GM18870 (cell line): ENCODE measurements at regions not wholly inside any gene's neighbourhood (a gene's known extent, or its start where the extent isn't known, plus 50 kb on each side); places are given as distances from the start of the nearest gene placed in this dataset.
"Not testable (repeated sequence)": the region's sequence is repeated elsewhere in the genome, so short reads cannot be mapped to it uniquely, and the experiment has no call there.

Experiments
- ATAC-seq: cut with Tn5 transposase; IDR thresholded peaks from one replicate; pipeline ENCODE4 v1.9.1; 2021; ENCODE audit warnings: moderate library complexity; ENCODE audit not compliant: unreplicated experiment

GRCh38 chr2:56768973-56769372 lies 585.2 kb downstream of the CCDC85A start:
- ATAC-seq = no peak

GRCh38 chr2:56770490-56770889 lies 586.7 kb downstream of the CCDC85A start:
- no peak for ATAC-seq

- ATAC-seq = no peak
Measured at GRCh38 chr2:56784046-56784445, 600.3 kb downstream of the CCDC85A start.

DNA sequence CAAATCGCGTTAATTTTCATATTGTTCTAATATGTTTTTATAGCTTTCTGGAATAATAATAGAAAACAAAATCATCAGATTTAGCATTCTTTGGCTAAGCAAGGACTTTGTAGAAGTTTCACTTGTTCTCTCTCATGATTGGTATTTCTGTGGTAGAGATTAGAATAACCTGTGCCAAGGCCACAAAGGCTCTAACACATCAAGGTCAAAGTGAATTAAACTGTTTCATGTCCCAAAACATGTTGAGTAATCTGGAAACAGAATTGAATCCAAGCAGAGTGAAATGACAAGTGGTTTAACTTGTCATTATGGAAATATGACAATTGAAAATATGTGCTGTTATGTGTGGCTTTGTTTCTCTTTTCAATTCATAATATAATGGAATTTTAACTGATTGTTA lies 617.4 kb downstream of the CCDC85A start:
- no peak for ATAC-seq

- no peak for ATAC-seq
Measured at GRCh38 chr2:56801770-56802169, 618.0 kb downstream of the CCDC85A start.

- ATAC-seq = no peak
Measured at GRCh38 chr2:56803596-56803995, 619.8 kb downstream of the CCDC85A start.

DNA sequence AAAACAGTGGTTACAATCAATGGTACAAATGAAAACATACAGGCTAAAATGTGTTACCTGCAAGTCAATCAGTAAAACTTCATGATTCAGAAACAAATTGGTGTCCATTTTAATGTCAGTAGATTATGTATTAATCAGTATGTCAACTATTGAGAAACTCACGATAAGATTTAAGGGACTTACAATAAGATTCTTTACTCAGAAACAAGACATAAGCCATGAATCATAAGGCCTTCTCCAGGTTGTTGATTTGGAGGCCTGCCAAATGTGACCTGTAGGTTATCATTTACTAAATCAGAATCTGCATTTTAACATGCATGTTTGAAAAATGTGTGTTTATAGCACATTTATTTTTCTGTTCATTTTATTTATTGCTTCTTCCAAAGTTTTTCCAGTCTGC lies 623.1 kb downstream of the CCDC85A start:
- no peak for ATAC-seq

DNA sequence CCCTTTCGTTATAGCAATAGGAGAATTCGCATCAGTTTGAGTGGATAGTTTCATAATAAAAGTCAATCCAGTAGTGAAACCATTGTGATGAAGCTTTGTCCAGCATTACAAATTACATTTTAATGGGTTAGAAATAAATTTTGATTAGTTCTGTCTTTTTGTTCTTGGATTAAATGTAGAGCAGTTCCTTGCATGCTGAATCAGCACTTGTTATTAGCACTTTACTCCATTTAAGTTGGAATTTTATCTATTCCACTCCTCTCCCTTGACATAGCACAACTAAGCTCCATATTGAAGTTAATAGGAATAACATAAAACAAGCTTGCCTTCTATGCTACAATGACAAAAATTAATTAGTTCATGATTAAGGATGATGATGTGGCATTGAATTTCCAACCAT lies 624.1 kb downstream of the CCDC85A start:
- no peak for ATAC-seq

DNA sequence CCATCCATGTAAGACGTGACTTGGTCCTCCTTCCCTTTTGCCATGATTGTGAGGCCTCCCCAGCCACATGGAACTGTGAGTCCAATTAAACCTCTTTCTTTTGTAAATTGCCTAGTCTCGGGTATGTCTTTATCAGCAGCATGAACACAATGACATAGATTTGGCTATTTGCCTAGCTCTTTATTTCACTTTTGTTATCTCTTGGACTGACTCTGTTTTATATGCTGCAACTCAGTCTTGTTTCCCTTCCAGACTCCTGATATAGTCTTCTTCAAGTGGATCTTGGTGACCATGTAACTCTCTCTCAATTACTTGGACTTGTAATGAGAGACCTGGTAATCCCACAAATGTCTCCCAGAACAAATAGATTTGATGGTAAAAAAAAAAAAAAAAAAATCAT lies 627.6 kb downstream of the CCDC85A start:
- no peak for ATAC-seq

DNA sequence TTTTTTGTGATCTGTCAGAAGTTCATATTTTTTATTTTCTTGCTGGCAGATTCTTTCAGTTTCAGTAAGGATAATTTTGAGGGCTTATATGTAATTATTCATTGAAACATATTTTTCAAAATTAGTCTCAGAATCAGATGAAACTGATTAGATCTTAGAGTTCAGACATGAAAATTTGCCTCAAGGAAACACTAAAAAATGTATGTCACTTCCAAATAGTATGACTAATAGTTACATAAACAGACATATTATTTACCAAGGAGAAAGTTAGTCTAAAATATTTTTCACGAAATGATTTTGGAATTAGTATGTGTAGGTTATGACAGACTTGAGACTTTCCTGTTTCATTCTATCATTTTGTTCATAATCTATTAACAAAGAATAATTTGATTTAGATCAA lies 628.6 kb downstream of the CCDC85A start:
- ATAC-seq = no peak

DNA sequence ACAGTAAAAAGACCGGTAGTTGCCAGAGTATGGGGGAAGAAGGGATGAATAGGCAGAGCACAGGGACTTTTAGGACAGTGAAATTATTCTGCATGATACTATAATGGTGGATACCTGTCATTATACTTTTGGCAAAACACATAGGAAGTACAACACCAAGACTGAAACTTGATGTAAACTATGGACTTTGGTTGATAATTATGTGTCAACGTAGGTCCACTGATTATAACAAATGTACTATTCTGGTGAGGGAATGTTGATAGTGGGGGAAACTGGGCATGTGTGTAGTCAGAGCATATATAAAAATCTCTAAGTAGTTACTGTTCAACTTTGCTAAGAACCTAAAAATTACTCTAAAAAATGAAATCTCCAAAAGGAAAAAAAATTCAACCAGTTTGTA lies 629.7 kb downstream of the CCDC85A start:
- no peak for ATAC-seq

DNA sequence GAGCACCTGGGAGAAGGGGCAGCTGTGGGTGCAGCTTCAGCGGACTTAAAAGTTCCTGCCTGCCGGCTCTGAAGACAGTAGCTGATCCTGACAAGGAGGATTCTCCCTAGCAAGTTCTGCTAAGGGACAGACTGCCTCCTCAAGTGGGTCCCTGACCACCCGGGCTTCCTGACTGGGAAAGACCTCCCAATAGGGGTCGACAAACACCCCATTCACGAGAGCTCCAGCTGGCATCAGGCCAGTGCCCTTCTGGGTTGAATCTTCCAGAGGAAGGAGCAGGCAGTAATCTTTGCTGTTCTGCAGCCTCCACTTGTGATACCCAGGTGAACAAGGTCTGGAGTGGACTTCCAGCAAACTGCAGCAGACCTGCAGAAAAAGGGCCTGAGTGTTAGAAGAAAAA lies 632.9 kb downstream of the CCDC85A start:
- ATAC-seq = no peak

- no peak for ATAC-seq
Measured at GRCh38 chr2:56831780-56832179, 648.0 kb downstream of the CCDC85A start.

DNA sequence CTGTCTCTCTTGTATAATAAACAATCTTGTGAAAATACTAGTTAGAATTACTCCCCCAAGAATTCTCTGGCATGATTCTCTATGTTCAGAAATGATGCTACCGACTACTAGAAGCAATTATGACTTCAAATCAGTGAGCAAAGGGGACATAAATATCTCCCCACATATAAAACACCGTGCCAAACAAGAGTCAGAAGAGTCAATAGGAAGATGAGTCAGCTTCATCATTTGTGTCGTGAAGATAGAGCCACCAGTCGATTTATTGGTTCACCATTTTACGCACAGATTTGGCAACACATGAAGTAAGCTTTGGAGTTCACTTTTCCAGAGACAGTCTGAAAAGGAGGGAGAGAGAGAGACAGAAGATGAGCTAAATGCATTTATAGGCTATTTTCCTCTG lies 650.9 kb downstream of the CCDC85A start:
- no peak for ATAC-seq

GRCh38 chr2:56840009-56840408 lies 656.2 kb downstream of the CCDC85A start:
- ATAC-seq = not testable (repeated sequence)

- no peak for ATAC-seq
Measured at GRCh38 chr2:56860991-56861390, 677.2 kb downstream of the CCDC85A start.

DNA sequence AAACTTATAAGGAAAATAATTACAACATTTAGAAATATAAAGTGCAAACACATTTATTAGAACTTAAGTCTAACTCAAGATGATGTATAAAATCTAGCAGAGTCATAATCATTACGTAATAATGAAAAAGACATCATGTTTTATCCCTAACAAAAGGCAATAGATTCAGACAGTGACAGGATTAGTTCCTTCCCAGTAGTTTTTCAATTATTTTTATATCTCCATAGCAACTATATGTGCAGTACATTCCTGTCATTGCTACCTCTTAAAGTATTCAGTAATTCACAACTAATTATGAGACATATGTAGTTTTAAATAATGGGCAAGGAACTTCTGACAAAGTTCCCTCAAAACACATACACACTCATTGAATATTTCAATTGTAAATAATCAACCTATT lies 687.9 kb downstream of the CCDC85A start:
- ATAC-seq = no peak

GRCh38 chr2:56874717-56875116 lies 690.9 kb downstream of the CCDC85A start:
- ATAC-seq = no peak

- ATAC-seq = no peak
Measured at GRCh38 chr2:56889738-56890137, 705.9 kb downstream of the CCDC85A start.

DNA sequence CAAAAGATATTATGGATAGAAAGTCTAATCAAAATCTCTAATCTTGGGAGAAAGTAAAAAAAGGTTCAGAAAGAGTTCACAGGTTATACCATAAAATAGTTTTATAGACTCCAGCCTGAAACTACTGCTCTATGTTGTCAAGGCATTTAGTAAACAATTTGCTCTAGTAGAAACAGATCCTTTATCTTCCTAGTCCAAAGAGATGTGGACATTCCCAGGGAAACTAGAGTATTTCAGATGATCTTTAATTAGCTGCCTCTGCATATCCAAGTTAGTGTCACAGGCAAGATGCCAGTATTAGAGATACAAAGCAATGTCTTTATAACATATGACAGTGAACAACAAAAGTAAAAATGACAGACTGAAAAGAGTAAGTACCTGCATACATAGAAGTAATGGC lies 708.6 kb downstream of the CCDC85A start:
- no peak for ATAC-seq

- ATAC-seq = no peak
Measured at GRCh38 chr2:56898986-56899385, 715.2 kb downstream of the CCDC85A start.

DNA sequence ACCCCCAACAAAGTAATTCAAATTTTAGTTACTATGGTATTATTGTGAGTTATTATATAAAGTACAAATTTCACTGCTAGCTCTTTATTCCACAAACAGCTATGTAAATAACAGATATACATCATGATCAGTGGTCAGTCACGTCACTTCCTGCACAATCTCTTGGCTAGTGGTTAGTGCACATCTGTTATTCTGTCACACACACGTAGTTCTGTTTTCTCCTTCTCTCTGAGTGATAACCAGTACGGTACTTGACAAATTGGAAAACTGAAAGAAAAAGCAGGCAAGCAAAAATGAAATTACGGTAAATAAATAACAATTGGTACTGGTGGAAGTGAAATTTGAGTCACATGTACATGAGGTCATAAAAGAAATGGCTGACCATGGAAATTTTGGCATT lies 728.7 kb downstream of the CCDC85A start:
- ATAC-seq = no peak

- no peak for ATAC-seq
Measured at GRCh38 chr2:56918790-56919189, 735.0 kb downstream of the CCDC85A start.

DNA sequence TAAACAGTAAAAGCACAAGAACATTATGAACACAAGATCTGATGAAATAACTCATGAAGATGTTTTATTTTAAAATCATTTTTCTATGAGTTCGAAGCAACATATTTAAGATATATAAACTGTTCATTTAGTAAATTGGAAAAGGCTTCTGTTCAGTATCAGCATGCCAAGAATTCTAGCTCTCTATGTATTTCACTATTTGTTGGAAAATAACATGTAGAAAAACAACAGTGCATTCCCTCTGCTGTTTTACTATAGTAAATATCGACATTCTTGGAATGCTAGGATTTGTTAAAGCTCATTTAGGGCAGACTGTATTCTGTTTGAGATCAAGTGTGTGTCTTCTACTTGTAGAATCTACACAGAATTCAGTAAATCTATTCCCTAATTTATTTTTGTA lies 750.2 kb downstream of the CCDC85A start:
- no peak for ATAC-seq
